Dendritic cell treated with granulocyte-macrophage colony-stimulating factor and Interleukin-4, amounts not matched to agents 40 ng/mL and 50 ng/mL, for 4 days (primary cell): ENCODE measurements at regions not wholly inside any gene's neighbourhood (a gene's known extent, or its start where the extent isn't known, plus 50 kb on each side); places are given as distances from the start of the nearest gene placed in this dataset.

Experiments used
- H3K27ac Mint-ChIP-seq: one replicate; pipeline ENCODE4 v1.8.0; 2022; ENCODE audit warnings: mild to moderate bottlenecking, mixed read lengths
- H3K27me3 Mint-ChIP-seq: one replicate; pipeline ENCODE4 v1.8.0; 2022; ENCODE audit warnings: mild to moderate bottlenecking, mixed read lengths
- H3K36me3 Mint-ChIP-seq: one replicate; pipeline ENCODE4 v1.8.0; 2022; ENCODE audit warnings: low read depth, mixed read lengths
- H3K4me1 Mint-ChIP-seq: one replicate; pipeline ENCODE4 v1.8.0; 2022; ENCODE audit warnings: low read depth, mixed read lengths
- H3K4me3 Mint-ChIP-seq: one replicate; pipeline ENCODE4 v1.8.0; 2022; ENCODE audit warnings: mild to moderate bottlenecking, moderate library complexity, mixed read lengths
- H3K9me3 Mint-ChIP-seq: one replicate; pipeline ENCODE4 v1.8.0; 2022; ENCODE audit warnings: mixed read lengths
- intact Hi-C: fragments of 100-400 bp; cut with micrococcal nuclease; formaldehyde crosslinking; loops from one replicate; pipeline ENCODE4 v1.15.0; 2022

DNA sequence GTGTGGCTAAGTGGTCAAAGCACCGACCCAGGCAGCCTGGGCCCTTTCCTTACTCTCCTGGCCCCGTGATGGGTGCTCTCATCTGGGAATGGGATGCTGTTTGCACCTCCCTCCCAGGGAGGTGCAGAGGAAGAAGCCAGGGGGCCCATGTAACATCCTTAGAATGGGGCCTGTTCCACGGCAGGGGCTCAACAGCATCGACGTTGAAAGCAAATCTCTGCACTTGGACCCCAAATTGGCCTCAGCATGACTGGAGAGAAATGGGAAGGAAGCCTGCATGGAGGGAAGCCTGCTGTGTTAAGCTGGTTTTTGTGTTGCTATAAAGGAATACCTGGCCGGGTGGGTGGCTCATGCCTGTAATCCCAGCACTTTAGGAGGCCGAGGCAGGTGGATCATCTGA, 1288.4 kb downstream of the TBC1D22A start:
- H3K4me3 Mint-ChIP-seq = no peak overlapping the region
- no peaks in the 10 kb centered on the region for H3K36me3 Mint-ChIP-seq
- H3K27me3 Mint-ChIP-seq = no peaks in the 10 kb centered on the region
- no peaks in the 10 kb centered on the region for H3K4me1 Mint-ChIP-seq
- H3K9me3 Mint-ChIP-seq = no peaks in the 10 kb centered on the region
- H3K27ac Mint-ChIP-seq = no peak overlapping the region
- intact Hi-C loops = no loop called here

DNA sequence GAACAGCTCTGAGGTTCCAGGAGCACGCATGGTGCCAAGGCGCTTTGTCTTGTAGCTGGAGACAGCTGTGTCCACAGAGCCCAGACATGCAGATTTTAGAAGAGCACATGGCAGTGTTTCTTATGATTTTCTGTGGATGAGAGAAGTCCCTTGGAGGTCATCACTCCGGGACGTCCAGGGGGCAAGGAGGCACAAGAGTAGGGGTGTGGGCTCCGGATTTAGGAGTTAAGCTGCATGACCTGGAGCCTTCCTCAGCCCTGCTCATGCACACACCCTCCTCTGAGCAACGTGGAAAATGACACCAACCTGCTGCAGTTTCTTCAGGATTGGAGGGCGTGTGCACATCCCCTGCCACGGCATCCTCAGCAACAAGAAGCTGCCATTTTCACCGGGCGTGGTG, 1286.7 kb downstream of the TBC1D22A start:
- Mint-ChIP-seq H3K27me3 (no peaks in the 10 kb centered on the region), H3K36me3 (no peaks in the 10 kb centered on the region), H3K9me3 (no peaks in the 10 kb centered on the region), H3K27ac (no peak overlapping the region), H3K4me1 (no peaks in the 10 kb centered on the region), H3K4me3 (no peak overlapping the region)
- intact Hi-C loops = no loop called here

DNA sequence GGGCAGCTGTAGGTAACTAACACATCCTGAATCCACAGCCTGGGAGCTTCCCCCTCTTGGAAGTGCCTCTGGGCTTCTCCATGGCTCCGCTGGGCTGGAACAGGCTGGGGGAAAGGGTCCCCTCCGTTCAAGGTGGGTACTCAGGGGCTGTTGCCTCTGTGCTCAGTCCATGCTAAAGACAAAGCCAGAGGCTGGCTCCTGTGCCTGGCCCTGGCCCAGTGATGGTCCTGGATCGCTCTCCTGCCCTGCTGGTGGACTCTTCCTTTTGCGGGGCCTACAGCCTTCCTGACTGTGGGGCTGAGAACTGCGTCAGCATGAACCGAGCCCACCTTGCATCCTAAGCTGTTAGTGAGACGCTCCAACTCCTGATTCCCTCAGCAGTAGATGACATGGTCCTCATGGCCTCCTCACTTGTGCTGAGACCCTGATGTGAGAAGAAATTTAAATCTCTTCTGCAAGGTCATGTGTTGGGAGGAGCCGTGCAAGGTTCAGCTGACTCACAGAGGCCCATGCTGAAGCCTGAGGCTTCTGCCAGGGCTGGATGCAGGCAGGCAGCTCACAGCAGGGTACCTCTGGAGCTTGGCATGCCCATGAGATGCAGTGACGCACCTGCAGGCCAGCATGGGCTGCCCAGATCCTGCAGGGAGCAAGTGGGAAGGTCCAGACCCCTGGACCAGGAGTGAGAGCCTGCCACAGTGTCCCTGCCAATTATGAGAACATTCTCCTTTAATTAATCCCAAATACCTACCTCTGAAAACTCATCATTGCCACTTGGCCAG, 1285.5 kb downstream of the TBC1D22A start:
- no peaks in the 10 kb centered on the region for H3K4me1 Mint-ChIP-seq
- intact Hi-C loops = no loop called here
- no peak overlapping the region for H3K27ac Mint-ChIP-seq
- H3K4me3 Mint-ChIP-seq = no peak overlapping the region
- H3K9me3 Mint-ChIP-seq = no peaks in the 10 kb centered on the region
- H3K27me3 Mint-ChIP-seq = no peaks in the 10 kb centered on the region
- no peaks in the 10 kb centered on the region for H3K36me3 Mint-ChIP-seq

DNA sequence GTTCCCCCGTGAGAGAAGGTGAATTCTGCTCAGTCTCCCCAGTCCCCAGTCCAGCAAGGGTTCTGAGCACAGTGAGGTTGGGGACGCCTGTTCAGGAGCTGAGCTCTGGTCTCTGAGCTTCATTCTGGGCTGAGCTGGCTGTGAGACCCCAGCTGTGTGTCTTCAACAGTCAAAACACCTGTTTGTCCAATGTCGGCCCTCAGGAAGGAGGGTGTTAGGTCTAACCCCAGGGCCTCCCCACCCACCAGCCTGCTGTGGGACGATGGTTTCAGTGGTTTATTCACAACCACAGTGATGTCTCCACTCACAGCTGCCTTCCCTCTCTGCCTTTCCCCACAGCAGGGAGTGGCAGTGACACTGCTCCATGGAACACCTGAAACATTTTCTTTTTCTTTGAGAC, 1282.9 kb downstream of the TBC1D22A start:
- no peaks in the 10 kb centered on the region for H3K9me3 Mint-ChIP-seq
- no peak overlapping the region for H3K27ac Mint-ChIP-seq
- H3K4me1 Mint-ChIP-seq = no peaks in the 10 kb centered on the region
- intact Hi-C loops = no loop called here
- H3K27me3 Mint-ChIP-seq = no peaks in the 10 kb centered on the region
- H3K4me3 Mint-ChIP-seq = no peak overlapping the region
- H3K36me3 Mint-ChIP-seq = no peaks in the 10 kb centered on the region

DNA sequence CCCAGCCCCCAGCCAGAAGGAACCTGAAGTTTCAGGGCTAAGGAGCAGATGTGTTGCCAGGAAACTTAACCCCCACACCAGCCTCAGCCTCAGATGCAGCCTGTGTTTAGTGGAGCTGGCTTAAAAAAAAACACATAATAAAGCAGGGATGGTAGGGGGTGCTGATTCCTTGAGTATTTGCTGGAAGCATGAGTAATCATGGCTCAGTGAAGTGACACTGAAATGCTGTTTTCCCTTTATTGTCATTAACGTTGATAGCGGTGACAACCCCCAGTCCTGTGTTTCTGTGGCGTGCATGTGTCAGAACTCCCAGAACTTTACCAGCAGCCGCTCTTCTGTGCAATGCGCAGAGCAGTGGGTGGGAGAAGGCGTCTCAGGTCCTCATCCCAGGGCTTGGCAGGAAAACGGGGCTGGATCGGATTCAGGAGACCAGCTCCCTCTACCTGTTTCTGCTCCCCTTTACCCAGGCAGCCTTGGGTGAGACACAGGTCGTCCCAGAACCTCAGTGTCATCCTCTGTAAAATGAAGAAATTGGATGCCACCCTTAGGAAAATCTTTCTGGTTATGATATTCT, 1282.1 kb downstream of the TBC1D22A start:
- intact Hi-C loops = no loop called here
- no peaks in the 10 kb centered on the region for H3K9me3 Mint-ChIP-seq
- no peaks in the 10 kb centered on the region for H3K4me1 Mint-ChIP-seq
- no peaks in the 10 kb centered on the region for H3K27me3 Mint-ChIP-seq
- no peak overlapping the region for H3K27ac Mint-ChIP-seq
- no peaks in the 10 kb centered on the region for H3K36me3 Mint-ChIP-seq
- H3K4me3 Mint-ChIP-seq = no peak overlapping the region

DNA sequence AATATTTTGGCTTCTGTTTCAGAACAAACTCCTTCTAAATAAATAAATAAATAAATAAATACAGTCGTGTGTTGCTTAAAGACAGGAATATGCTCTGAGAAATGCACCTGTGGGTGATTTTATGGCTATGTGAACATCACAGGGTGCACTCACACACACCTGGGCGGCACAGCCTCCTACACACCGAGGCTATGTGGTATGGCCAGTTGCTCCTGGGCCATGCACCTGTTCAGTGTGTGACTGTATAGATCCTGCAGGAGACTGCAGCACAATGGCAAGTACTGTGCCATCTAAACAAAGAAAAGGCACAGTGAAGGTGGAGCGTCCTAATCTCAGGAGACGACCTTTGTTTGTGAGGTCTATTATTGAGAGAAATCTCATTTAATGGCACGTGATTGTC, 1281.1 kb downstream of the TBC1D22A start:
- H3K4me1 Mint-ChIP-seq = no peaks in the 10 kb centered on the region

DNA sequence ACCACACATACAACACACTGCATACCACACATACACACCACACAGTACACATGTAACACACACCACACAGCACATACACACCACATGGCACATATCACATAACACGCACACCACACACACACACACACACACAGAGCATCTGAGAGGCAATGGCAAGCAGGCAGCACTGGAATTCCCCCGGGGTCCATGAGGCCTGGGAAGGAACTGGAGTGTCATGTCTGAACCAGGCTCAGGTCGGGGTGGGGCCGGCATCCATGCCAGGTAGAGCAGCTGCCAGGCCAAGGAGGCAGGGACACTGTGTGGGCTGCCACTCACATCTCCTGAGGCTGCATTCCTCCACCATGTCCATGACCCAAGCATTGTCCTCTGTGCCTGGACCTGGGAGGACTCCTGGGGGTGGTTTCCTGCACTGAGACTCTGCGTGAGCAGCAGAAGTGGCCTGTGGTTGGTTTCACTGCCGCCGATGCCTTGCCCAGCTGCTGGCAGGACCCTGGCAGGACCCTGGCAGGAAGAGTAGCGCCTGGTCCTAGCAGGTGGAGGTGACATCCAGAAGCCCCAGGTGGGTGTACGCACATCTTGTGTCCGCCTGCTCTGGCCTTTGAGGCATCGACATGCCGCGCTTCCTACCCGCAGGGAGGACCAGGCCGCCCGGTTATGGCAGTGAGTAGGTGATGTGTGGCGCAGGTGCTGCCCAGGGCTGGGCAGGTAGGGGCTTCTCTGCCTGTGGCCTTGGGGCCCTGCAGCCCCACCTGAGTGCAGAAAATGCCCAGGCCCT, 1280.4 kb downstream of the TBC1D22A start:
- intact Hi-C loops = no loop called here
- H3K27me3 Mint-ChIP-seq = no peaks in the 10 kb centered on the region

More for the DNA sequence above, 1281.1 kb downstream of the TBC1D22A start:
- no peak overlapping the region for H3K27ac Mint-ChIP-seq
- no peak overlapping the region for H3K4me3 Mint-ChIP-seq
- no peaks in the 10 kb centered on the region for H3K27me3 Mint-ChIP-seq
- H3K9me3 Mint-ChIP-seq = no peaks in the 10 kb centered on the region
- H3K36me3 Mint-ChIP-seq = no peaks in the 10 kb centered on the region
- intact Hi-C loops = no loop called here

DNA sequence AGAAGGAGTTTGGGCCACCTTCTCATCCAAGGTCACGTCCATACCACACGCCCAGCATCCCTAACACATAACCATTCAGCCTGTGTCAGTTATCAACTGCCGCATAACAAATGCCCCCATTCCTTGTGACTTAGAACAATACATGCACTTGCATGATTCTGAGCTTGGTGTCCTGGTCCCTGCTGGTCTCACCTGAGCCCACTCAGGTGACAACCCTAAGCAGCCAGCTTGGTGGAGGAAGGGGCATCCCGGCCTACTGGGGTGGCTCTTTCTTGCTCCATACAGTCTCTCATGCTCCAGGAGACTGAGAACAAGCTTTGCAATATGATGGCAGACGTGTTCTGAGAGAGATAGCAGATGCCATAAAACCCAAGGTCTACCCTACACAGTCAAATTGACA, 1276.9 kb downstream of the TBC1D22A start:
- intact Hi-C loops = no loop called here
- Mint-ChIP-seq H3K9me3 (no peaks in the 10 kb centered on the region), H3K27me3 (peaks cover 3% of the 10 kb centered on the region), H3K27ac (no peak overlapping the region), H3K4me1 (no peaks in the 10 kb centered on the region), H3K4me3 (no peak overlapping the region), H3K36me3 (no peaks in the 10 kb centered on the region)

More for the DNA sequence above, 1280.4 kb downstream of the TBC1D22A start:
- Mint-ChIP-seq H3K9me3 (no peaks in the 10 kb centered on the region), H3K4me1 (no peaks in the 10 kb centered on the region), H3K27ac (no peak overlapping the region), H3K4me3 (no peak overlapping the region), H3K36me3 (no peaks in the 10 kb centered on the region)

DNA sequence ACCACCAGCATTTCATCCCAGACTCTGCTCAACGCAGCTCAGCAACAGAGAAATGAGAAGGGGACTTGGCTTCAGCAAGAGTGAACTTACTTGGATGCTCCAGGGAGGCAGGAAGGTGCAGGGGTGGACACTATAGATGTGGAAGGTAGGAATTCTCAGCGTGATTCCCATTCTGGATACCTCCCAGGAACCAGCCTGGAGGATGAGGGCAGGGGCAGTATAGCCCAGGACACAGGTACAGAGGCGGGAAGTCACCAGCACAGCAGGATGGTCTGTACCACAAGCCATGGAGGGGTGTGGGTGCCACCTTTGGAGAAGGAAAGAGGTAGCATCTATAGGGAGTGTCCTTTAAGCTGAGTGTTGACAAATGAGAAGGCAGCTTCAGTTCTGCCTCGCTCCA, 1275.2 kb downstream of the TBC1D22A start:
- Mint-ChIP-seq H3K4me3 (no peak overlapping the region), H3K36me3 (no peaks in the 10 kb centered on the region), H3K27me3 (peaks cover 3% of the 10 kb centered on the region), H3K9me3 (no peaks in the 10 kb centered on the region), H3K4me1 (no peaks in the 10 kb centered on the region), H3K27ac (no peak overlapping the region)
- intact Hi-C loops = no loop called here

DNA sequence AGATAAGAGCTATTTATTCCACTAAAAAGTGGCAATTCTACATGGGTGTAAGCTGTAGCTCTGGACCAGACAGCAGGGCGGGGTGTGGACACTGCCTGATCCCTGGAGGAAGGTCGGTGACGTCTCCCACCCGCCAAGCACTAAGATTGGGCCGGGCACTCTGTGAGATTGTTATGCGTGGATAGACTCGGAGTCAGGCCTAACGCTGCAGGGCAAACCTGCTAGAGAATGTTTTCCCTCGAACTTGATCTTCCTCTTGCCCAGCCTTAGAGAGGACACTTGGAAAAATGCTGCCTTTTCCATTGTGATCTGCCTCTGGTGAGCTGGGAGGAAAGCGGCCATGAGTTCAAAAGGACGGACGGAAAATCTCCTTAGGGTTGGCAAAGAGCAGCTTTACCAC, 1273.4 kb downstream of the TBC1D22A start:
- no peaks in the 10 kb centered on the region for H3K4me1 Mint-ChIP-seq
- H3K27me3 Mint-ChIP-seq = peaks cover 3% of the 10 kb centered on the region
- H3K27ac Mint-ChIP-seq = no peak overlapping the region
- no peak overlapping the region for H3K4me3 Mint-ChIP-seq
- intact Hi-C loops = no loop called here
- no peaks in the 10 kb centered on the region for H3K9me3 Mint-ChIP-seq
- no peaks in the 10 kb centered on the region for H3K36me3 Mint-ChIP-seq

DNA sequence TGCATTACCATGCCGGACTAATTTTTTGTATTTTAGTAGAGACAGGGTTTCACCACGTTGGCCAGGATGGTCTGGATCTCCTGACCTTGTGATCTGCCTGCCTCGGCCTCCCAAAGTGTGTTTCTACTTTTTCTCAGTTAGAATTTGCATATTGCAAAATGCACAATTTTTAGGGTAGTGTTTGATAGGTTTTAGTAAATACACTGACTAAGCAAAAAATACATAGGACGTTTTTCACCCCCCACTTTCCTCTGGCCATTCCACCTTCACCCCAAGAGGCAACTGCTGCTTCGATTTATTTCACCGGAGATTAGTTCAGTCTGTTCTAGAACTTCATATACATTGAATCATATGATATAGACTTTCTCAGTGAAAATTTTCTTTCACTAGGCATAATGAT, 1269.1 kb downstream of the TBC1D22A start:
- Mint-ChIP-seq H3K27ac (no peak overlapping the region), H3K9me3 (no peaks in the 10 kb centered on the region), H3K4me3 (no peak overlapping the region)

DNA sequence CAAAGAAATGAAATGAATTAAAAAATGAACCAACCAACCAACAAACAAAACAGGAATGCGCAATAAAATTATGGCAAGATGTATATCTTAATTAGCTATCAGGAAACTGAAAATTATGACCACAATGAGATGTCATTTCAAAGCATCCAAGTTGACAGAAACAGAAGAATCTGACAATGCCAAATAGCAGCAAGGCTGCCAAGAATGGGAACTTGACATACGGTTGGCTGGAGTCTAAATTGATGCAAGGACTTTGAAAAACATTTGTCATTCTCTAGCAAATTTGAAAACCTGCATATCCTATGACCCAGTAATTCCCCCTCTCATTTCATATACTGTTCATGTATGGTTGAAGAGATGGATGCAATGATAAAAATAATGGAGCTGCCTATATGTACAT, 1262.6 kb downstream of the TBC1D22A start:
- Mint-ChIP-seq H3K27me3 (peaks cover 1% of the 10 kb centered on the region), H3K4me1 (no peaks in the 10 kb centered on the region), H3K9me3 (peaks cover 8% of the 10 kb centered on the region), H3K36me3 (no peaks in the 10 kb centered on the region), H3K27ac (no peak overlapping the region), H3K4me3 (no peak overlapping the region)
- intact Hi-C loops = no loop called here

More for the DNA sequence above, 1269.1 kb downstream of the TBC1D22A start:
- no peaks in the 10 kb centered on the region for H3K36me3 Mint-ChIP-seq
- intact Hi-C loops = no loop called here
- no peaks in the 10 kb centered on the region for H3K27me3 Mint-ChIP-seq
- no peaks in the 10 kb centered on the region for H3K4me1 Mint-ChIP-seq

DNA sequence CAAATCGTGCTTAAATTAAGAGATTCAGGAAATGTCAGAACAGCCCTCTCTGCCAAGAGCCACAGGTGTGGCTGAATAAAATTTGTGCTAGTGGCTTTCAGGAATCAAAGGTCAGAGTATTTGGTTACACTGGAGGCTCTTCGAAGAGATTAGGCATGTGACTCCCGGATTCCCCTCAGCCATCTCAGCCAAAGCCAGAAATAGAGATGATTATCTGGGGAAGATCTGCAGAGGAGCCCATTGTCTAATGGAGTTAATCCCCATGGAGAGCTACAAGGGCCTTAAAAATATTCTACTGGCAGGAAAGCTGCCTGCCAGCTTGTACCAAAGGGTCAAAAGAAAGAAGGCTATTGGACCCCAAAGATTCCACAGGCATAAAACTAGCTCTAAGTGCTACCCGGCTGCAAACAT, 1259.5 kb downstream of the TBC1D22A start:
- no peak overlapping the region for H3K27ac Mint-ChIP-seq
- H3K4me3 Mint-ChIP-seq = no peak overlapping the region
- peaks cover 1% of the 10 kb centered on the region for H3K27me3 Mint-ChIP-seq
- peaks cover 36% of the 10 kb centered on the region for H3K9me3 Mint-ChIP-seq
- no peaks in the 10 kb centered on the region for H3K4me1 Mint-ChIP-seq
- intact Hi-C loops = no loop called here
- H3K36me3 Mint-ChIP-seq = no peaks in the 10 kb centered on the region

DNA sequence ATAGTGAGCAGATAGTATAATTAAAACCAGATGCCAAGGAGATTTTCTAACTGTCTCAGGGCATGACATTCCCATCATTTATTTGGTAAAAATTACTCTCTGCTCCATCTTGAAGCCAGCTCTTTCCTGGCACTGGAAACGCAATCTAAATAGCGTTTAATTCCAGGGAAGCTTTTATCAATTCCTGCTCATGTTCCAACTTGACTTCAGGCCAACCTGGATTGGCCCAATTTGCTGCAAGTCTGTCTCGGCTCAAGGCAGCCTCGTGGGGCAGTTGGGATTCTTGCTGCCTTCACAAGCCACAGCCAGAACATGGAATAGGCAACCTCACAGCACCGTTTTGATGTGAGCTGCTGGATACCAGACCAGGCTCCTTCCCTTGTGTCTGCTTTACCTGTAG, 1255.9 kb downstream of the TBC1D22A start:
- Mint-ChIP-seq H3K36me3 (no peaks in the 10 kb centered on the region), H3K9me3 (peaks cover 42% of the 10 kb centered on the region), H3K4me1 (no peaks in the 10 kb centered on the region), H3K27me3 (peaks cover 1% of the 10 kb centered on the region), H3K4me3 (no peak overlapping the region), H3K27ac (no peak overlapping the region)
- intact Hi-C loops = no loop called here
